ENCODE measurements at regions not wholly inside any gene's neighbourhood (a gene's known extent, or its start where the extent isn't known, plus 50 kb on each side); places are given as distances from the start of the nearest gene placed in this dataset.

DNA sequence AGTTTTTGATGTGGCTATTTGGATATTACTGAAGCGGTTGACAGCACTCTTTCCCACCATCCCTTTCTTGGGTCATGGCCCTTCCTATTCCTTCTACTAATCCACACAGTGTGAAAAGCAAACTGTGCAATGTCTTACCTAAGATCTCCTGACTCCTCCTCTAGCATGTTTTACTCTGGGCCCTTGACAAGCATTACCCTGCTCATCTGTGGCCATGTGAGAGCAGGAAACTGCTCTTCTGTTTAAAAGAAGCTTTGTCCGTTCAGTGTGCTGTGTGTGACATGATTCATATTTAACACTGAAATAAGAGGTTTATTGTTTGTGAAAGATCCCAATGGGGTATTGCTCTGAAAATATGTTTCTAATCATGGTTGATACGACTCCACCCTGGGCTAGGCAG is 1022.5 kb downstream of the AACS start:
- DNase-seq (ENCODE audit: low spot score) = no peak

DNA sequence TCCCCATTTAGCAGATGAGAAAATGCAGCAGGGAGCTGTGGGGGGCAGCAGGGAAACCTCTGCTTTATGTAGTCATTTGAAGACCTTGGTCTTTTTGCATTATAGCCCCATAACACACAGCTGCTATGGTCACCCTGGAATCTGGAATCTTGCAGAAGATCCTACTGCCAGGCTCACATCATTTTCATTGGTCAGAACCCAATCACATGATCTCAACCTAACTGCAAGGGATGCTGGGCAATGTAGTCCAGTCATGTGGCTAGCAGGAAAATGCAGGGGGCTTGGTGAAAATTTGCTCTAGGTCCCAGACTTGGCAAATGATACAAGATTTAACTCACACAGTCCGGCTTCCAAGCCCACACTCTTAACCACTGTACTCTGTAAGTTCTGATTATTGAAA is 1028.7 kb downstream of the AACS start:
- no peak for DNase-seq (ENCODE audit: low spot score)

DNA sequence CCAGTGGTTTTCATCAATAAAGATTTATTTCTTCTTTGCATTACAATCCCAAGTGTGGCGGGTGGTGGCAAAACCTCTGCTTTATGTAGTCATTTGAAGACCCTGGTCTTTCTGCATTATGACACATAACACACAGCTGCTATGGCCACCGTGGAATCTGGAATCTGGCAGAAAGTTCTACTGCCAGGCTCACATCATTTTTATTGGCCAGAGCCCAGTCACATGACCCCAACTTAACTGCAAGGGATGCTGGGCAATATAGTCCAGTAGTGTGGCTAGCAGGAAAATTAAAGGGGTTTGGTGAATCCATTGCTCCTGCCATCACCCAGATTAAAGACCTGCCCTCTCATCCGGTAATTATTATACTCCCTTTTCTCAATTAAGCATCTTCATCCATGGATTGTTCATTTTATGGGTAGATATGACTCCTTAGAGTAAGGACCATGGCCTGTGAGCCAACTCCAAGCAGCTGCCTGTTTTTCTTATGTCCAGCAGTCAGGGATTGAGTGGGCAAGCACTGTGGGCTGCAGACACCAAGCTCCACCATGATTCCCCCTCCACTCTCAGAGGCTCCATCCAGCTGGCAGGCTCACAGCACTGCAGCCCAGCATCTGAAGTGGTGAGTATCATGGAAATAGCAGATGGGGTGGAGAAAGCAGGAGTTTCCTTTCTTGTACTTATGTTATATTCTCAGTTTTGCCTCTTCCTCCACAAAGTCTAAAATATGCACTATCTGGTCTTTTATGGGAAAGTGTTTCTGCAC is 1030.7 kb downstream of the AACS start:
- no peak for DNase-seq (ENCODE audit: low spot score)

DNA sequence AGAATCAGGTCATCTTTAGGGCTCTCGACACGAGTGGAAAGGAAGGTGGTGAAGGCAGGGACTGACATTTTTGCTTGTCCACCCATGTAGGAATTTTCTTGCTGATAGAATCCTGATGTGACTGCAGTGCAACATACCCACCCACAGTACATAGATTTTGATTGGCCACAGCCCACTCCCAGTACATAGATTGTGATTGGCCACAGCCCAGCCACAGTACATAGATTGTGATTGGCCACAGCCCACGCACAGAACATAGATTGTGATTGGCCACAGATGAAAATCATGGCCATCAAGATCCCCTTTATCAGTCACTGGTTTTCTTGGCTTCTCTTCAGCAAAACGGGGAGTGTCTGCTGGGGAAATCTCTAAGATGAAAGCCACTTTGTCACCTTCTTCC is 1041.5 kb downstream of the AACS start:
- DNase-seq (ENCODE audit: low spot score) = no peak

DNA sequence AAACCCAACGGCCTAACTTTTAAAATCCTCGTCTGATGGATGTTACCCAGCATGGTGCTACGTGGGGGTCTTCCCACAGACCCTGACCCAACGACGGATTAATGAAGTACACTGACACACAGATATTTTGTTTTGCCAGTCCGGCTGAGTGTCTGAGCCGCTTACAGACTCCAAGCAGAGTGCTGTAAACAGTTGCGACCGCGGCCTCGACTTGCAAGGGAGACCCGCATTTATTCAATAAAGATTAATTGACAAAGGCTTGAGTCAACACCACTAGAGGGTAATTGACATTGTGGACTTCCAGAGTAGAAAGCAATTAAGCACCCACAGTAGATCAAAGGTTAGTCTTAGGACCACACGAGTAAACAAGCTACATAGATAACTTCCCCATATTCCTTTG is 1042.4 kb downstream of the AACS start:
- no peak for DNase-seq (ENCODE audit: low spot score)

DNA sequence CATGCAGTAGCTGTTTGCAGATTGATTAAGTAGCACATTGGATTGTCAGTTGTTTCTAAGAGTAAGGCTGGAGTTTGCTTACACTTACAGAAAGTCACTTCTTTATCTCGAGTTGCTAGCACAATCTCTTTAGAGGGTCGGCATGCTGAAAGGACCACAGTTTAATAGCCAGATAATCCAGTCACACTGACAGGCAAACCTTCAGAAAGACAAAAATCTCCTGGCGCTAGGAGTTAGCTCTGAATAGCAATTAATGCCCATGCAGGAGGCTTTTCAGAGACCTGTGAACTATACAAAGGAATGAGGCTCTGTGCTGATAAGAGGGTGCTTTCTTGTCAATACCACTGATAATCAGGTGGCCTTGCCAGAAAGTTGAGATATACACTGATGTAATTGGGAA is 1043.0 kb downstream of the AACS start:
- no peak for DNase-seq (ENCODE audit: low spot score)

DNA sequence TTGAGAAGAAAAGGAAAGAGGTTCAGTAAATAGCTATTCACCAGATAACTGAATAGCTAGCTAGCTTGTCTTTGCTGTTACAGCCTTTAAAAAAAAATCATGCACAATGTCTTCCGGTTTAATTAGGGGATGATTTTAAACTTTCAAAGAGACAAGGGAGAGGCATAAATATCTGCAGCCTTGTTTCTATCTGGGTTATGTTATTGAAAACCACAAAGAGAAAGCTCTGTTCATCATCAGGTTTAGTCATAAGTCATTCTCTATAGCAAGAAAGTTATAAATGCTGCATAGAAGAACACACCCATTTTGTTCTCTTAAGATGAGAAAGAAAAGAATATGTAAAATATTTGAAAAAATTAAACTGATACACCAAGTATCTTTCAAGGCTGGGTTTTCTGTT is 1046.9 kb downstream of the AACS start:
- DNase-seq (ENCODE audit: low spot score) = no peak

DNA sequence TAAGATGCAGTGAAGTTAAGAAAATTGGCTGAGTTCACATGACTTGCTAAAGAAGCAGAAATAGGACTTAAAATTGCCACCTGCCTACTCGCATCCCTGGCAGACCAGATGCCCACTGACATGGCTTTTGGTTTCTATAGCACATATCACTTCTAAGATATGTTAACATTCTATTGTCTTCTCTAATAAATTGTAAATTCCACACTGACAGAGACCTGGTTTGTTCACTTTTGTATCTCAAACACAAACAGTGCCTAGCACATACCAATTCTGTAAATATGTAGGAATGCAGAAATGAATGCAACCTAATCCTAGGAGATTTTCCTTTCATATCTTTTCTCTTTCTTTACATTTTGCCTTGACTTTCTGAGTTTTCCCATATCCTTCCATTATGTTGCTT is 1047.6 kb downstream of the AACS start:
- no peak for DNase-seq (ENCODE audit: low spot score)

DNA sequence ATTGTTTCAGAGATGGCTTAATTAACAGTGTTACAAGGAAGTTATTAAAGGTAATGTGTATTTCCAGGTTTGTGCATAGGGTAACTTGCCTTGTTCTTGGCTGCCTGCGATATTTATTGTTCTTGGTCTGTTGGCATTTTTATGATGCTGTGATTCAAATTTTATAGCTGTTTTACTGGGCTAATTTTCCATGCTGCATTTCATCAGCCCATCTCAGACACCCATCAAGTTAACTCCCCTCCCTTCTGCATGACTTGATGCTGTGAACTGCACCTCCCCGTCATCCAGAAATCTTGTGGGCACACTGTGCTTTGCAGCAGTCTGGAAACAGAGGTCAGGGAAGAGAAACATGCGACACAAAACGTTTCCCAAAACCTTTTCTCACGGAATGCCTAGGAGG is 1049.2 kb downstream of the AACS start:
- no peak for DNase-seq (ENCODE audit: low spot score)

DNA sequence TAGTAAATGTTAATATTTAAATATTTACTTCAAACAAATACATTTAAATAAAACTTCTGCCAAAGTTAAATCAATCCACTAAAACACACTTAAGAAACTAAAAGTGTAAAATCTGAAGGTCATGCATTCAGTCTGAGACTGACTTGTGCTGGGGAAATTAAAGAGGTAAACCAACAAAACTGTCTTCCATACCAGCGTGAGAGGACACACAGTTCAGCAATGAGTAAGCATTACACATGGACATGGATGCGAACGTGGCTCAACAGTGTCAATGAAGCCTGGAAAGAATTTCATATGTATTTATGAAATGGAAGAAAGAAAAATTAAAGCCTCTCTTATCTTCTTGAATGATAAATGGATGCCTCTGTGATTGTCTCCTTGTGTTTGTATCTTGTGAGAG is 1052.3 kb downstream of the AACS start:
- no peak for DNase-seq (ENCODE audit: low spot score)

DNA sequence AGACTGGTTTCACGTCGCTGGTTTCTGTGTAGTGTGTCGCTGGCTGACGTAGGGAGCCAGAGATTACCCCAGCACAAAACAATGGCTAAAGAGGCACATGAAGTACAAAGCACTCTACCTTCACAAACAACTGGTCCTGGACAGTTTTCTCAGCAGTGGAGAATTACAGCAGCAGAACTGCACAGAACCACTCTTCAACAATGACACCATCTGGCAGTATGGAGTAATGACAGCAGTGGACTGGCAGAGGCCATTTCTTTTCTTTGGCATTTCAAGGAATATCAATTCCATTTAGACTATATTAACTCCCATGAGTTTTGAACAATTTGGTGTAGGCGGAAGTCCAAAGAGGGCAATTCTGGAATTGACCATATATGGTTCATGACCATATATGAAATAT is 1074.1 kb downstream of the AACS start:
- DNase-seq (ENCODE audit: low spot score) = no peak

DNA sequence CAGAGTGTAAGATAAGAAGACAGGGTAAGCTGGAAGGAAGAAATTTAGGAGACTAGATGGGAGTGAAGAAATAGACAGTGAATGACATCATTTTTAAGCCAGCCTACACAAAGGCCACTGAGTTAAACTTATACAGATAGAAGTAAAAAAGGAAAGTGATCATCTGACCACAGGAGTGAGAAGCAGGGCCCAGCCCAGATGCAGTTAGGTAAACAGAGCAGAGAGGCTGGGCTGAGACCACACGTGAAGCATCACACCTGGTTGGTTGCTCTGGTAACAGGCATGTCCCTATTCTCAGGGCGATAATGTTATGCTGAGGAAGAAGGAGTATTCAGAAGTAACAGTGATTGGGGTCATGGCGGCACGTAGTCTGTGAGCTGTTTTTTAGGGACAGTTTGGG is 1079.4 kb downstream of the AACS start:
- no peak for DNase-seq (ENCODE audit: low spot score)

DNA sequence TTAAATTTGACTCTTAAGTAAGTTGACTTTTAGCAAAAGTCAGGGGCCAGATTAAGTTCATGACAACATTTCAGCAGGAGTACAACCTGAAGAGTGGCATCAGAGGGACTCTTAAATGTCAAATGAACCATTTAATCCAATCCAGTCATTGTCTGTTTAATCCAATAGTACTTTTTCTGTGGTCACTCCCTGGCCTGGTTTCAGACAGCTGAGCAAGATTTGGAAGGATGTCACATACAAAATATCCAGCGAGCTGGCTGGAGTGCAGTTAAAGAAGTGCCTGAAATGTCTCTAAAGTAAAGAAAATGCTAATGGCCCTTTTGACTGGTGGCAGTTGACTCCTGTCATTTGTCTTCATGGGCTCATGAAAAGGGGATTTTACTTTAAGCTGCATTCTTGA is 1082.1 kb downstream of the AACS start:
- no peak for DNase-seq (ENCODE audit: low spot score)

DNA sequence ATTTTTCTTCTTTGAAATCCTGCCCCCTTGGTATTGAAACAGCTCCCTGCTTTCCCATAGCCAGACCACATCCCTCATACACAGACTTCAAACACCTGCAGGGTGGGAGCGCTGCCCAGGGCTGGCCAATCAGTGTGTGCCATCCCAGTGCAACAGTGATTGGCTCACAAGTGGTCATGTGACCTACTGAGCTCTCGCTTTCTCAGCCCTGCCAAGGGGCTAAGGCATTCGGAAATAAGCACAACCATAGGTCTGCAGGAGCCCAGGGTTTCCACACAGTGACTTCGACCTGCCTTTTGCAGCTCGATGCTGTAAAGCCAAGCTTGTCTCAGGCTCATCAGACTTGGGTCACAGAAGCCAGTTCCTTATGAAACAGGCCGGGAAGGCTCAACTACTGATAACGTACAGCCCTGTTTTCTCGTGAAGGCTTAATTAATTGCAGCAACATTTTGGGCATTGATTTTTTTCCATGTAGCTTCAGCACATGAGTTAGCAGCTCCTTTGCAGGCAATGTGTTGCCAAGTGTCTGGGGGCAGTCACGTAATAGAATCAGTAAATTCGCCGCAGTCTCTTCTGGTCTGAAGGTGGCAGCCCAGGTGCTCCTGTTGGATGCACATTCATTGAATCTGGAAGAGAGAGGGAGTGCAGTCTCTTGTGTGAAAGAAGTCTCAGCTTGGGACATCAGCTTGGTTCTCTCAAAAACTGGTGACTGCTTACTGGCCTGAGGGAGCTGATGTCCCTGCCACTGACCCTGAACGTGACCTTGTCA is 1091.8 kb downstream of the AACS start:
- no peak for DNase-seq (ENCODE audit: low spot score)

DNA sequence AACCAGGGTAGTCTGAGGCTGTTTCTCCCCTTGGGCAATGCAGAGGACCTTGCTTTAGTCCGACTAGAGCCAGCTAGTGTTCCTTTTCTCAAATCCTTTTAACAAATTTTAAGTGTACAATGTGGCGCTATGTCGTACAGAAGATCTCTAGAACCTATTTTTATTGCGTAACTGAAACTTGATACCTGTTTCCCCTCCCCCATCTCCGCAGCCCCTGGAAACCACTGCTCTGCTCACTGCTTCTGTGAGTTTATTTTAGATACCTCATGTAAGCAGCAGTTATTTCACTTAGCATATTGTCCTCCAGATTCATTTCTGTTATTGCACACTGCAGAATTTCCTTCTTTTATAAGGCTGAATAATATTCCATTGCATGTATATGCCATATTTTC is 1092.3 kb downstream of the AACS start:
- no peak for DNase-seq (ENCODE audit: low spot score)

DNA sequence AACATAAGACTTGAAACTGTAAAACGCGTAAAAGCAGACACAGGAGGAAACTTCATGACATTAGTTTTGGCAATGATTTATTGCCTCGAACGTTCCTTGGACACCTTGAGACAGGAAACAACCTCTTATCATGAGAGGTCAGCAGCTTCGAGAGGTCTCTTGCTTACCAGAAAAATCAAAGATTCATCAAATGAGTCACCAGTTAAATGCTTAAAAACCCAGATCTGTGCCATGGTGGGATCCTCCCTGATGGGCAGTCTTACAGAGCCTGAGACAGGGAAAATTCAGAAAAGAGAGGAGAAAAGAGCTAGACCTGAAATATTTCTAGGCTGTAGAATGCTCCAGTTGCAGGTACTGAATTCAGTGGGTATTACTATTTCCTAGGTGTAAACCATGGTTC is 1093.9 kb downstream of the AACS start:
- DNase-seq (ENCODE audit: low spot score) = no peak

DNA sequence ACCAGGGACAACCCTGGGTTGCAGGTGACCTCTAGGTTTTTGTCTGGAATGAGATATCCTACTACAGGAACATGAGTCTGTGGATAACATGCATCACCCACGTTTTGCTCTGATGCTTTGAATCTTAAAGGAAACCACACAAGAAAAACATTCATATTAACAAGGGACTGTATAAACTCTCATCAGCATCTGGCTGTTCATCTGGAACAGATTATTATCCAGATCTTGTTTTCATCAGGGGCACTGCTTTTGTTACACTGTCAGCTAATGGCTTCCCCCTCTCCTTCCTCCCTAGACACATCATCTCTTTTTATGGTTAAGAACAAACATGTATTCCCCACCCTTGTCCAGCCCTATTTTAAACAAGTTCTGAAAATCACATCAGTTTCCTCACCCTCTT is 1095.7 kb downstream of the AACS start:
- no peak for DNase-seq (ENCODE audit: low spot score)

DNA sequence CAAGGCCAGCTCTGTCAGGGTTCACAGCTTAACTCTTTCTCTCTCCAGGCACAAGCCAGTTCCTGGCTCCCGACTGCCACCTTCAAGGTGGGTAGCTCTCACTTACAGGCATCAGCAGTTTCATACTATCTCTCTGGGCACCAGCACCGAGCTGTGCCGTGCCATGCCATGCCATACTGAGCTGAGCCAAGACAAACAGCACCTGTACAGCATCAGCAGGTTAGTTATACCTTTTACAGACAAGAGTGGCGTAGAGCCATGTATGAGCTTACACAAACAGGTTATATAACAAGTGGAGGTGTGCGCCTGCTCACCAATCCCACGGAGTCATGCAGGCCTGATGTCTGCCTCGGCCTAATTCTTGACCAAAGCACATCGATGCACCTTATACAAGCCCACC is 1098.7 kb downstream of the AACS start:
- DNase-seq (ENCODE audit: low spot score) = no peak

DNA sequence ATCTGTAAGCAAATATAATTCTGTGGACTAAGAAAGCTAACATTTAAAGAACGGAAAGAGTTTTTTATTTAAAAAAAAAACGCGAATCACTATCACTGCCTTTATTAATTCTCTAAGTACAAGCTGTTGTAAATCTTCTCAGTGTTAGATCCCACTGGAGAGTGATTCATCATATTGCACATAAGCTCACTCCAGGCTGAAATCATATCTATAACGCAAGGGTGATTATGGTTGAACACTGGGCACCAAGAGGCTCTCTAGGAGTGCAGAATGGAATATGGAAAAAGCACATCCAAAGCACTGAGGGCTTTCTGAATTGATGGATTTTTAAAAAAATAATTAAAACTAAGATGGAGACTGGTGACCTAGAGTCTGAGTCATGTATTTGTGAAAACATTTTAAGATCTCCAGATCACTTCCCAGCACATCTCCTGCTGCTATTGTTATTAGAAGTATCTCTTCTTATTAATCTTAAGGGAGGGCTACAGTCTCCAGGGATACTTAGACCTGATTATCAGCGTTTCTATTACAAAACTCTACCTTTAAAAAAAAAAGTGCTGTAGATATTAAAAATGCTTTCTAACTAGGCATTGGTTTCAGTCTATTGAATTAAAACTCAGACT is 1106.8 kb downstream of the AACS start:
- DNase-seq (ENCODE audit: low spot score) = no peak

DNA sequence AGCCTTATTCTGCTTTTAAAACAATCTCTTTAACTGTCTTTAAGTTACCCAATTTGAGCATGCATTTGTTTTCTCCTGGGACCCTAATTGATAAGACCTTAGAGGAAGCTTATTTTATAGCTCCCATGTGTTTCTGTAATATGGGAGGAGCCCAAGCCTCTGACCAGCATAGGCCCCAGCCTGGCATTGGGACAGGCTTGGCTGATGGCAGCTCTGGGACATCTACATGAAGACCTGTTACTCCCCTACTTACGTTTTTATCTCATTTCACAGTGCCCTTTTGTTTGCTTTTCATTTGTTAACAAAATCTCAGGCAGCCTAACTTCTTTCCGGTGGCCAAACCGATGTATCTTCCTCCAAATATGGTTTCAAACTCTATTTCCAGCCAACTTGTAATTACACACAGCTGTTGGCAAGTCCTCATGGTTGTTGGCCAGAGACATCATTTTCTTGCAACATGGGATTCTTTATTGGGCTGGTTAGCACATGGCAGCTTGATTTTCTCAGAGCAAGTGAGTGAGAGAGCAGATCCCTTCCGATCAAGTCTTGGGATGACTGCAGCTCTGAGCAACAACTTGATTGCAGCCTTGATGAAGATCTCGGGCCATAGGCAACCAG is 1117.5 kb downstream of the AACS start:
- no peak for DNase-seq (ENCODE audit: low spot score)

DNA sequence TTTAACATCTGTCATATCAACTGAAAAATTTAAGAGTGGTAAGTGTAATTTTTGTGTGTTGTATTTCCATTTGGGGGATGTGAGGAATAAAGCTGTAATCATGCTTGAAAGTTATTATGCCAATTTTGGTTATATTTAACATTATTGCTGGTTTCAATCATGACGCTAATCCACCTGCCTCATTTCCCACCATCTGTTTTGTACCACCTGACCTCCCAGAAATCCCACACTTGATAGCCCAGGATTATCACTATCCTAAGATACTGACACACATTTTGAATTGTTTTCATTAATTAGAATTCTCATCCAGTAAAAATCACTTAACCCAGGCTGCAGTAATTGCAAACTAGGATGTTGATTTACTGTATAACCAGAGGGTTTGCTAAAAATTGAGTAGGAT is 1119.8 kb downstream of the AACS start:
- DNase-seq (ENCODE audit: low spot score) = no peak

DNA sequence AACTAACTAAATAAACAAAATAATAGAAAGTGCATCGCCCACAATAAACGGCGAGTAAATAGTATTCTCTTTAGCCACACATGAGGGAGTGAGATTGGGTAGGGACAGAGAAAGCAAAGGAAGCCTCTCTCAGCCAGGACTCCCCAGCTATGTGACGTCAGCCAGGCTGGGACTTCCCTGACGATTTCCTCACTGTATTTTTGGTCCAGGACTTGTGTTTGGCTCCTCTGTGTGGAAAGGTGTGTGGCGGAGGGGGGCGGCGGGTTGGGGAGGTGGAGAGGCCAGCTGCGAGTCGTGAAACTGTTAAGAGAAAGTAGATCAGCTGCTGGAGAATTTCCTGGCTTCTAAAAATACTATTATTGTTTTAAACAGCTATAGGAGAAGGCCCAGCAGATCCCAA is 1124.6 kb downstream of the AACS start:
- no peak for DNase-seq (ENCODE audit: low spot score)
